CD4-positive, alpha-beta memory T cell (primary cell): ENCODE measurements at regions not wholly inside any gene's neighbourhood (a gene's known extent, or its start where the extent isn't known, plus 50 kb on each side); places are given as distances from the start of the nearest gene placed in this dataset.

ENCODE experiments used
- CTCF ChIA-PET: fragments of 350-600 bp; sonication (Branson Sonifier 250); formaldehyde crosslinking; loops from one replicate; lab custom pipeline; 2021; ENCODE audit warnings: inconsistent platforms; ENCODE audit not compliant: partially characterized antibody; lab: Charles Lee
- POLR2A ChIA-PET: fragments of 350-600 bp; sonication (Branson Sonifier 250); formaldehyde crosslinking; loops from one replicate; lab custom pipeline; 2021; ENCODE audit not compliant: partially characterized antibody; lab: Charles Lee
- DNase-seq, 5 donors: peaks; one replicate each; pipeline versions ENCODE4 v3.0.0 to v3.0.0-alpha.2; 2020 to 2022; ENCODE audit warnings: mixed read lengths in 1 of 5
- H3K27ac ChIP-seq: one replicate; pipeline ENCODE4 v1.7.0; 2013; ENCODE audit warnings: low read depth, low read length
- H3K27me3 ChIP-seq: 2 replicates; pipeline ENCODE4 v1.7.0; 2013; ENCODE audit warnings: mild to moderate bottlenecking, low read length, moderate library complexity; ENCODE audit not compliant: insufficient read depth
- H3K36me3 ChIP-seq: 2 replicates; pipeline ENCODE4 v1.7.0; 2013; ENCODE audit warnings: mild to moderate bottlenecking, low read length, moderate library complexity; ENCODE audit not compliant: insufficient read depth
- H3K4me1 ChIP-seq: 2 replicates; pipeline ENCODE4 v1.7.0; 2013; ENCODE audit warnings: mild to moderate bottlenecking, low read length, moderate library complexity; ENCODE audit not compliant: insufficient read depth
- H3K4me3 ChIP-seq, 2 donors: one replicate each; pipeline ENCODE4 v1.7.0; 2013; ENCODE audit warnings: low read length in 2 of 2, mild to moderate bottlenecking in 1 of 2
- H3K9me3 ChIP-seq, 2 donors: one replicate each; pipeline ENCODE4 v1.7.0; 2013; ENCODE audit warnings: low read length in 2 of 2, control low read depth in 1 of 2; ENCODE audit not compliant: control insufficient read depth in 1 of 2
- H3K27ac Mint-ChIP-seq, 7 donors: one replicate each; pipeline ENCODE4 v1.8.0; 2020 to 2021; ENCODE audit warnings: mixed read lengths in 7 of 7, mild to moderate bottlenecking in 6 of 7, inconsistent platforms in 3 of 7, moderate library complexity in 3 of 7
- H3K27me3 Mint-ChIP-seq, 2 donors: one replicate each; pipeline ENCODE4 v1.8.0; 2020 to 2021; ENCODE audit warnings: mixed read lengths in 2 of 2
- H3K36me3 Mint-ChIP-seq, 2 donors: one replicate each; pipeline ENCODE4 v1.8.0; 2020 to 2021; ENCODE audit warnings: mixed read lengths in 2 of 2, inconsistent platforms in 1 of 2, mild to moderate bottlenecking in 1 of 2
- H3K4me1 Mint-ChIP-seq, 4 donors: one replicate each; pipeline ENCODE4 v1.8.0; 2020 to 2021; ENCODE audit warnings: mixed read lengths in 4 of 4, mild to moderate bottlenecking in 1 of 4
- H3K4me3 Mint-ChIP-seq, 8 donors: one replicate each; pipeline ENCODE4 v1.8.0; 2020 to 2021; ENCODE audit warnings: mixed read lengths in 8 of 8, mild to moderate bottlenecking in 7 of 8, moderate library complexity in 6 of 8, inconsistent platforms in 3 of 8
- H3K9me3 Mint-ChIP-seq, 8 donors: one replicate each; pipeline ENCODE4 v1.8.0; 2020 to 2021; ENCODE audit warnings: mixed read lengths in 8 of 8, mild to moderate bottlenecking in 5 of 8, inconsistent platforms in 3 of 8, moderate library complexity in 1 of 8
- intact Hi-C: fragments of 100-400 bp; cut with micrococcal nuclease; formaldehyde crosslinking; loops from one replicate; pipeline ENCODE4 v1.15.1; 2023

- H3K27me3 ChIP-seq, result no peaks in the 10 kb centered on the region
- Mint-ChIP-seq H3K4me1 (no peaks in the 10 kb centered on the region), H3K27me3 (no peaks in the 10 kb centered on the region), H3K27ac (no peak overlapping the region), H3K9me3 (peaks cover 0 to under 1% (median 0%) of the 10 kb centered on the region in 8 donors), H3K4me3 (no peak overlapping the region), H3K36me3 (no peaks in the 10 kb centered on the region)
- ChIA-PET POLR2A (no interaction called here), CTCF (no interaction called here)
- H3K9me3 ChIP-seq, result no peaks in the 10 kb centered on the region
- H3K4me1 ChIP-seq, result no peaks in the 10 kb centered on the region
- no peak overlapping the region for H3K27ac ChIP-seq
- no peak overlapping the region for H3K4me3 ChIP-seq
- H3K36me3 ChIP-seq, result no peaks in the 10 kb centered on the region
- intact Hi-C loops, result no loop called here
- DNase-seq, result no peak
Observed at GRCh38 chr2:193895226-193895625, 1700.5 kb upstream of the TMEFF2 start.

- no peak overlapping the region for H3K27ac ChIP-seq
- ChIA-PET CTCF (no interaction called here), POLR2A (no interaction called here)
- Mint-ChIP-seq H3K9me3 (peaks cover 0 to 4% (median 0%) of the 10 kb centered on the region in 8 donors), H3K4me1 (no peaks in the 10 kb centered on the region), H3K27me3 (no peaks in the 10 kb centered on the region), H3K27ac (no peak overlapping the region), H3K4me3 (no peak overlapping the region), H3K36me3 (no peaks in the 10 kb centered on the region)
- H3K4me3 ChIP-seq, result no peak overlapping the region
- DNase-seq, result no peak
- H3K4me1 ChIP-seq, result no peaks in the 10 kb centered on the region
- no peaks in the 10 kb centered on the region for H3K9me3 ChIP-seq
- H3K36me3 ChIP-seq, result no peaks in the 10 kb centered on the region
- intact Hi-C loops, result no loop called here
- no peaks in the 10 kb centered on the region for H3K27me3 ChIP-seq
Observed at GRCh38 chr2:193894081-193894480, 1699.3 kb upstream of the TMEFF2 start.

GRCh38 chr2:193891023-193891422 is 1696.3 kb upstream of the TMEFF2 start:
- no peaks in the 10 kb centered on the region for H3K36me3 ChIP-seq
- ChIA-PET CTCF (no interaction called here), POLR2A (no interaction called here)
- no peaks in the 10 kb centered on the region for H3K4me1 Mint-ChIP-seq
- H3K27me3 Mint-ChIP-seq, result no peaks in the 10 kb centered on the region
- no peak overlapping the region for H3K4me3 ChIP-seq
- intact Hi-C loops, result no loop called here
- peaks cover 0 to 10% (median 0%) of the 10 kb centered on the region in 8 donors for H3K9me3 Mint-ChIP-seq
- no peaks in the 10 kb centered on the region for H3K4me1 ChIP-seq
- no peaks in the 10 kb centered on the region for H3K36me3 Mint-ChIP-seq
- no peaks in the 10 kb centered on the region for H3K9me3 ChIP-seq
- DNase-seq, result no peak
- H3K27me3 ChIP-seq, result no peaks in the 10 kb centered on the region
- no peak overlapping the region for H3K4me3 Mint-ChIP-seq
- no peak overlapping the region for H3K27ac Mint-ChIP-seq
- H3K27ac ChIP-seq, result no peak overlapping the region

GRCh38 chr2:193885419-193885818 is 1690.7 kb upstream of the TMEFF2 start:
- DNase-seq, result no peak
- Histone ChIP-seq H3K4me3 (no peak overlapping the region), H3K4me1 (no peaks in the 10 kb centered on the region), H3K27me3 (no peaks in the 10 kb centered on the region), H3K9me3 (no peaks in the 10 kb centered on the region), H3K36me3 (no peaks in the 10 kb centered on the region), H3K27ac (no peak overlapping the region)
- Mint-ChIP-seq H3K9me3 (peaks cover 0 to 13% (median 4%) of the 10 kb centered on the region in 8 donors), H3K4me3 (no peak overlapping the region), H3K27ac (no peak overlapping the region), H3K4me1 (no peaks in the 10 kb centered on the region), H3K27me3 (no peaks in the 10 kb centered on the region), H3K36me3 (no peaks in the 10 kb centered on the region)
- intact Hi-C loops, result no loop called here
- ChIA-PET POLR2A (no interaction called here), CTCF (no interaction called here)

GRCh38 chr2:193883820-193884219 is 1689.1 kb upstream of the TMEFF2 start:
- peaks cover 0 to 13% (median 4%) of the 10 kb centered on the region in 8 donors for H3K9me3 Mint-ChIP-seq
- ChIA-PET CTCF (no interaction called here), POLR2A (no interaction called here)
- no peak overlapping the region for H3K27ac ChIP-seq
- no peaks in the 10 kb centered on the region for H3K4me1 ChIP-seq
- H3K4me1 Mint-ChIP-seq, result no peaks in the 10 kb centered on the region
- intact Hi-C loops, result no loop called here
- no peaks in the 10 kb centered on the region for H3K9me3 ChIP-seq
- no peaks in the 10 kb centered on the region for H3K36me3 Mint-ChIP-seq
- H3K36me3 ChIP-seq, result no peaks in the 10 kb centered on the region
- no peak overlapping the region for H3K4me3 ChIP-seq
- DNase-seq, result no peak
- no peaks in the 10 kb centered on the region for H3K27me3 Mint-ChIP-seq
- H3K27me3 ChIP-seq, result no peaks in the 10 kb centered on the region
- no peak overlapping the region for H3K27ac Mint-ChIP-seq
- no peak overlapping the region for H3K4me3 Mint-ChIP-seq

GRCh38 chr2:193876980-193877379 is 1682.2 kb upstream of the TMEFF2 start:
- Mint-ChIP-seq H3K4me1 (no peaks in the 10 kb centered on the region), H3K27me3 (no peaks in the 10 kb centered on the region), H3K27ac (no peak overlapping the region), H3K36me3 (no peaks in the 10 kb centered on the region), H3K9me3 (peaks cover 2 to 10% (median 5%) of the 10 kb centered on the region in 8 donors), H3K4me3 (no peak overlapping the region)
- Histone ChIP-seq H3K27ac (no peak overlapping the region), H3K4me1 (no peaks in the 10 kb centered on the region), H3K27me3 (no peaks in the 10 kb centered on the region), H3K9me3 (no peaks in the 10 kb centered on the region), H3K36me3 (no peaks in the 10 kb centered on the region), H3K4me3 (no peak overlapping the region)
- ChIA-PET POLR2A (no interaction called here), CTCF (no interaction called here)
- intact Hi-C loops, result no loop called here
- DNase-seq, result no peak

GRCh38 chr2:193869564-193869963 is 1674.8 kb upstream of the TMEFF2 start:
- Mint-ChIP-seq H3K4me1 (no peaks in the 10 kb centered on the region), H3K4me3 (no peak overlapping the region), H3K27ac (no peak overlapping the region), H3K9me3 (peaks cover 0 to 12% (median 0%) of the 10 kb centered on the region in 8 donors), H3K36me3 (no peaks in the 10 kb centered on the region), H3K27me3 (no peaks in the 10 kb centered on the region)
- Histone ChIP-seq H3K9me3 (no peaks in the 10 kb centered on the region), H3K4me1 (no peaks in the 10 kb centered on the region), H3K36me3 (no peaks in the 10 kb centered on the region), H3K27me3 (no peaks in the 10 kb centered on the region), H3K4me3 (no peak overlapping the region), H3K27ac (no peak overlapping the region)
- ChIA-PET CTCF (no interaction called here), POLR2A (no interaction called here)
- DNase-seq, result no peak
- intact Hi-C loops, result no loop called here

GRCh38 chr2:193868833-193869232 is 1674.1 kb upstream of the TMEFF2 start:
- Histone ChIP-seq H3K27ac (no peak overlapping the region), H3K4me3 (no peak overlapping the region), H3K27me3 (no peaks in the 10 kb centered on the region), H3K36me3 (no peaks in the 10 kb centered on the region), H3K9me3 (no peaks in the 10 kb centered on the region), H3K4me1 (no peaks in the 10 kb centered on the region)
- Mint-ChIP-seq H3K4me3 (no peak overlapping the region), H3K9me3 (peaks cover 0 to 12% (median 0%) of the 10 kb centered on the region in 8 donors), H3K36me3 (no peaks in the 10 kb centered on the region), H3K27ac (no peak overlapping the region), H3K4me1 (no peaks in the 10 kb centered on the region), H3K27me3 (no peaks in the 10 kb centered on the region)
- CTCF ChIA-PET, result no interaction called here
- DNase-seq, result no peak
- intact Hi-C loops, result no loop called here
- POLR2A ChIA-PET, result no interaction called here
